Activated T-helper 1 cell treated with anti-CD3 and anti-CD28 coated beads, Interleukin-12 subunit alpha, Interleukin-12 subunit beta, Interleukin-2, Interleukin-4 antibody, amounts not matched to agents 30 ng/mL and 10 ng/mL and 1 ng/mL, durations not matched to agents 14 hours and 24 hours and 36 hours (primary cell): ENCODE measurements at regions not wholly inside any gene's neighbourhood (a gene's known extent, or its start where the extent isn't known, plus 50 kb on each side); places are given as distances from the start of the nearest gene placed in this dataset.

Experiments used
- DNase-seq: peaks from one replicate; pipeline ENCODE4 v3.0.0; 2021; ENCODE audit warnings: low spot score
- H3K27ac Mint-ChIP-seq: one replicate; pipeline ENCODE4 v1.8.0; 2021; ENCODE audit warnings: mild to moderate bottlenecking, mixed read lengths
- H3K27me3 Mint-ChIP-seq: one replicate; pipeline ENCODE4 v1.8.0; 2022; ENCODE audit warnings: mild to moderate bottlenecking, moderate library complexity, mixed read lengths; ENCODE audit not compliant: insufficient read depth
- H3K36me3 Mint-ChIP-seq: one replicate; pipeline ENCODE4 v1.8.0; 2021; ENCODE audit warnings: low read depth, mixed read lengths
- H3K4me1 Mint-ChIP-seq: one replicate; pipeline ENCODE4 v1.8.0; 2021; ENCODE audit warnings: low read depth, mixed read lengths
- H3K4me3 Mint-ChIP-seq: one replicate; pipeline ENCODE4 v1.8.0; 2021; ENCODE audit warnings: mild to moderate bottlenecking, moderate library complexity, mixed read lengths
- H3K9me3 Mint-ChIP-seq: one replicate; pipeline ENCODE4 v1.8.0; 2021; ENCODE audit warnings: mixed read lengths
- intact Hi-C: fragments of 100-400 bp; cut with micrococcal nuclease; formaldehyde crosslinking; loops from one replicate; pipeline ENCODE4 v1.15.1; 2024

- no peak for DNase-seq
- H3K27ac Mint-ChIP-seq = no peak overlapping the region
- H3K27me3 Mint-ChIP-seq = peaks cover 3% of the 10 kb centered on the region
These were observed 211.7 kb upstream of the STARD13 start for GRCh38 chr13:33497146-33497845.

GRCh38 chr13:33508060-33508459, 222.5 kb upstream of the STARD13 start:
- Mint-ChIP-seq H3K36me3 (no peaks in the 10 kb centered on the region), H3K4me3 (no peak overlapping the region), H3K27ac (no peak overlapping the region), H3K9me3 (no peaks in the 10 kb centered on the region), H3K27me3 (no peaks in the 10 kb centered on the region), H3K4me1 (no peaks in the 10 kb centered on the region)
- DNase-seq = no peak
- intact Hi-C loops = no loop called here

More at GRCh38 chr13:33497146-33497845, 211.7 kb upstream of the STARD13 start:
- intact Hi-C loops = no loop called here
- Mint-ChIP-seq H3K4me3 (no peak overlapping the region), H3K4me1 (peaks cover 7% of the 10 kb centered on the region), H3K9me3 (no peaks in the 10 kb centered on the region), H3K36me3 (no peaks in the 10 kb centered on the region)

- intact Hi-C loops = no loop called here
- H3K9me3 Mint-ChIP-seq = no peaks in the 10 kb centered on the region
- no peak overlapping the region for H3K27ac Mint-ChIP-seq
- H3K4me3 Mint-ChIP-seq = no peak overlapping the region
- no peaks in the 10 kb centered on the region for H3K36me3 Mint-ChIP-seq
- DNase-seq = no peak
- no peaks in the 10 kb centered on the region for H3K27me3 Mint-ChIP-seq
- no peaks in the 10 kb centered on the region for H3K4me1 Mint-ChIP-seq
These were observed 224.2 kb upstream of the STARD13 start for GRCh38 chr13:33509642-33510229.

GRCh38 chr13:33510350-33510970, 224.9 kb upstream of the STARD13 start:
- H3K27me3 Mint-ChIP-seq = no peaks in the 10 kb centered on the region
- intact Hi-C loops = no loop called here
- no peak overlapping the region for H3K27ac Mint-ChIP-seq
- no peaks in the 10 kb centered on the region for H3K9me3 Mint-ChIP-seq
- no peak overlapping the region for H3K4me3 Mint-ChIP-seq
- H3K36me3 Mint-ChIP-seq = no peaks in the 10 kb centered on the region
- no peaks in the 10 kb centered on the region for H3K4me1 Mint-ChIP-seq
- DNase-seq = no peak

GRCh38 chr13:33512880-33513554, 227.5 kb upstream of the STARD13 start:
- H3K27ac Mint-ChIP-seq = no peak overlapping the region
- H3K4me1 Mint-ChIP-seq = no peaks in the 10 kb centered on the region

GRCh38 chr13:33514362-33514761, 228.8 kb upstream of the STARD13 start:
- intact Hi-C loops = no loop called here
- no peak for DNase-seq
- Mint-ChIP-seq H3K4me1 (no peaks in the 10 kb centered on the region), H3K27me3 (no peaks in the 10 kb centered on the region), H3K4me3 (no peak overlapping the region), H3K36me3 (no peaks in the 10 kb centered on the region), H3K27ac (no peak overlapping the region), H3K9me3 (no peaks in the 10 kb centered on the region)

More at GRCh38 chr13:33512880-33513554, 227.5 kb upstream of the STARD13 start:
- Mint-ChIP-seq H3K4me3 (no peak overlapping the region), H3K9me3 (no peaks in the 10 kb centered on the region), H3K36me3 (no peaks in the 10 kb centered on the region), H3K27me3 (no peaks in the 10 kb centered on the region)
- intact Hi-C loops = no loop called here
- no peak for DNase-seq

GRCh38 chr13:33515146-33515545, 229.6 kb upstream of the STARD13 start:
- Mint-ChIP-seq H3K36me3 (no peaks in the 10 kb centered on the region), H3K27me3 (no peaks in the 10 kb centered on the region), H3K27ac (no peak overlapping the region), H3K4me3 (no peak overlapping the region), H3K9me3 (no peaks in the 10 kb centered on the region), H3K4me1 (no peaks in the 10 kb centered on the region)
- intact Hi-C loops = no loop called here
- no peak for DNase-seq

GRCh38 chr13:33518452-33518851, 232.9 kb upstream of the STARD13 start:
- Mint-ChIP-seq H3K4me1 (no peaks in the 10 kb centered on the region), H3K27ac (no peak overlapping the region), H3K27me3 (no peaks in the 10 kb centered on the region), H3K4me3 (no peak overlapping the region), H3K9me3 (no peaks in the 10 kb centered on the region), H3K36me3 (no peaks in the 10 kb centered on the region)
- DNase-seq = no peak
- intact Hi-C loops = no loop called here

- intact Hi-C loops = no loop called here
- no peaks in the 10 kb centered on the region for H3K4me1 Mint-ChIP-seq
- no peaks in the 10 kb centered on the region for H3K27me3 Mint-ChIP-seq
- H3K36me3 Mint-ChIP-seq = no peaks in the 10 kb centered on the region
- no peaks in the 10 kb centered on the region for H3K9me3 Mint-ChIP-seq
- no peak overlapping the region for H3K27ac Mint-ChIP-seq
- H3K4me3 Mint-ChIP-seq = no peak overlapping the region
- no peak for DNase-seq
These were observed 234.3 kb upstream of the STARD13 start for GRCh38 chr13:33519561-33520467.

GRCh38 chr13:33520468-33520839, 234.9 kb upstream of the STARD13 start:
- Mint-ChIP-seq H3K4me3 (no peak overlapping the region), H3K36me3 (no peaks in the 10 kb centered on the region)

GRCh38 chr13:33524086-33524485, 238.5 kb upstream of the STARD13 start:
- Mint-ChIP-seq H3K36me3 (no peaks in the 10 kb centered on the region), H3K4me1 (peaks cover 5% of the 10 kb centered on the region), H3K9me3 (peaks cover under 1% of the 10 kb centered on the region), H3K27me3 (no peaks in the 10 kb centered on the region), H3K4me3 (no peak overlapping the region), H3K27ac (no peak overlapping the region)
- intact Hi-C loops = no loop called here
- no peak for DNase-seq

More at GRCh38 chr13:33520468-33520839, 234.9 kb upstream of the STARD13 start:
- Mint-ChIP-seq H3K27me3 (no peaks in the 10 kb centered on the region), H3K27ac (no peak overlapping the region), H3K4me1 (no peaks in the 10 kb centered on the region), H3K9me3 (no peaks in the 10 kb centered on the region)
- DNase-seq = no peak
- intact Hi-C loops = no loop called here

GRCh38 chr13:33525763-33526162, 240.2 kb upstream of the STARD13 start:
- H3K9me3 Mint-ChIP-seq = peaks cover 6% of the 10 kb centered on the region
- no peaks in the 10 kb centered on the region for H3K27me3 Mint-ChIP-seq
- H3K36me3 Mint-ChIP-seq = peaks cover 2% of the 10 kb centered on the region
- DNase-seq = no peak
- intact Hi-C loops = no loop called here
- peaks cover 5% of the 10 kb centered on the region for H3K4me1 Mint-ChIP-seq
- H3K27ac Mint-ChIP-seq = no peak overlapping the region
- no peak overlapping the region for H3K4me3 Mint-ChIP-seq
